HepG2 (cell line): ENCODE measurements at regions not wholly inside any gene's neighbourhood (a gene's known extent, or its start where the extent isn't known, plus 50 kb on each side); places are given as distances from the start of the nearest gene placed in this dataset.

Experiments
- ARNT2 ChIP-seq: sonication (generic); formaldehyde crosslinking; IDR thresholded peaks from 2 replicates; pipeline ENCODE4 v1.8.0; 2022; ENCODE audit warnings: mild to moderate bottlenecking, low read depth, missing genetic modification reagents, moderate library complexity
- BRD4 ChIP-seq: sonication (generic); formaldehyde crosslinking; IDR thresholded peaks from 2 replicates; pipeline ENCODE4 v1.4.0; 2020; ENCODE audit warnings: missing genetic modification reagents
- HOXA5 ChIP-seq: sonication (generic); formaldehyde crosslinking; IDR thresholded peaks from 2 replicates; pipeline ENCODE4 v1.4.0; 2020; ENCODE audit warnings: missing genetic modification reagents
- MBD4 ChIP-seq: IDR thresholded peaks from 2 replicates; pipeline ENCODE4 v1.6.1; 2012; ENCODE audit warnings: low read length, inconsistent platforms, borderline replicate concordance
- MZF1 ChIP-seq: sonication (generic); formaldehyde crosslinking; IDR thresholded peaks from 2 replicates; pipeline ENCODE4 v1.8.1; 2023; ENCODE audit warnings: mild to moderate bottlenecking, missing genetic modification reagents, borderline replicate concordance
- NR2C2 ChIP-seq: sonication (generic); formaldehyde crosslinking; IDR thresholded peaks from 2 replicates; pipeline ENCODE4 v1.4.0; 2020; ENCODE audit warnings: missing genetic modification reagents, mild to moderate bottlenecking, moderate library complexity, borderline replicate concordance
- PCBP2 ChIP-seq: fragments of 200-400 bp; formaldehyde crosslinking; optimal IDR thresholded peaks from 2 replicates; pipeline ENCODE3; 2018; ENCODE audit warnings: low read length, low read depth; ENCODE audit not compliant: poor library complexity, severe bottlenecking
- TFE3 ChIP-seq: IDR thresholded peaks from 2 replicates; pipeline ENCODE4 v1.6.1; 2016
- ZBTB26 ChIP-seq: IDR thresholded peaks from 2 replicates; pipeline ENCODE4 v1.6.1; 2016; ENCODE audit warnings: missing compliant biosample characterization, missing genetic modification reagents, borderline replicate concordance
- ZNF30 ChIP-seq: sonication (generic); formaldehyde crosslinking; IDR thresholded peaks from 2 replicates; pipeline ENCODE4 v1.5.0; 2020; ENCODE audit warnings: mild to moderate bottlenecking, missing genetic modification reagents
- ZNF44 ChIP-seq: sonication (generic); formaldehyde crosslinking; IDR thresholded peaks from 2 replicates; pipeline ENCODE4 v1.5.1; 2020; ENCODE audit warnings: mild to moderate bottlenecking, missing genetic modification reagents
- ZNF570 ChIP-seq: sonication (generic); formaldehyde crosslinking; IDR thresholded peaks from 2 replicates; pipeline ENCODE4 v1.4.0; 2020; ENCODE audit warnings: mild to moderate bottlenecking, missing genetic modification reagents, borderline replicate concordance
- TF ChIP-seq, protein P1 (sequence below): sonication (generic); formaldehyde crosslinking; IDR thresholded peaks from 2 replicates; pipeline ENCODE4 v1.4.0; 2020; ENCODE audit warnings: missing genetic modification reagents, borderline replicate concordance
- TF ChIP-seq, protein P2 (sequence below): sonication (generic); formaldehyde crosslinking; IDR thresholded peaks from 2 replicates; pipeline ENCODE4 v1.4.0; 2020; ENCODE audit warnings: mild to moderate bottlenecking, missing genetic modification reagents
- TF ChIP-seq, protein P3 (sequence below): sonication (generic); formaldehyde crosslinking; IDR thresholded peaks from 2 replicates; pipeline ENCODE4 v1.4.0; 2020; ENCODE audit warnings: missing genetic modification reagents

DNA sequence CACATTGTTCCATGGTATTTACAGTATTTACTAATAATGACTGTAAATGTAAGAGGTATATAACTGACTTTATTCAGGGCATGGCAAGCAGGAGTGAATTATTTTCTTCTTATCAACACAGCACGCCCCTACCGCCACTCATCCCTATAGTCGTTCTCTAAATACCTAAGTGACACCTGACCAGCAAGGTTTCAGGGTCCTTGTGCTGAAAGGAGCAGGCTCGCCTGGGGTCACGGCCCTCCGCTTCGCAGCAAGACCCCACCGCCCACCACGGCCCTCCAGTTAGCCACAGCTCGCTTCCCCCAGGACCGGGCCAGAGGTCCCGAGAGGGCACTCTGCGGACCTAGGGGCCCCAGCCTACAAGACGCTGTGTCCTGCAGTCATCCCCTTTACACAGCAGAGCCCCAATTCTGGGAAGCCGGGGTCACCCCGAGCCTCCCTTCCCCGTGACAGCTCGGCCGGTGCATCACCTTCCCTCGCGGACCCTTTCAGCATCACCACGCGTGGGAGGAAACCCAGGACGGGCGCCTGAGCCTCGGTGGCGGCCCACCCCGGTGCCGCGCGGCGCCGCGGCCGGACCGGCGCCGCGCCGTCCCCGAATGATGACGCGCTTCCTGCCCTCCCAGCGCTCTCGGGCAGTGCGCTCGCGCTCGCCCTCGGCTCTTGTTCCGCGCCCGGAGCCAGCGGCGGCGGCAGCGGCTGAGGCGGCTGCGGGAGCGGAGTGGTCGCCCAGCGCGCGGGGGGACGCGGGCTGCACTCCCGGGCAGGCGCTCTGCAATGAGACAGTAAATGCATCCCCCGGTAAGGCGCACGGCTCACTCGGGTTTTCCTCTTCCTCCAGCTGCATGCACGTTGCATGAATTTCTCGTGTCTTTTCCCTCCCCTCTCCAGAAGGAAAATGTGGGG lies 225.1 kb upstream of the C2CD4B start, which contains the start of gene TLN2 (continued):
- TF ChIP-seq ZNF30 (CRISPR knock-in tag) (no peak), BRD4 (CRISPR knock-in tag) (0 out of 2 replicates have a peak, but pooled peaks have one; percentile 60), PCBP2 (no peak), TFE3 (CRISPR knock-in tag) (0 out of 2 replicates have a peak, but pooled peaks have one; percentile 20), ZNF44 (CRISPR knock-in tag) (no peak), MBD4 (no peak), ZNF570 (no peak), HOXA5 (CRISPR knock-in tag) (peak; percentile 48; the same call in 1 of the 2 replicates), NR2C2 (CRISPR knock-in tag) (peak; percentile 45), ZBTB26 (peak; percentile 26; the same call in 1 of the 2 replicates), ARNT2 (CRISPR knock-in tag) (peak; percentile 80), MZF1 (CRISPR knock-in tag) (no peak)
- TF ChIP-seq, protein P1, sequence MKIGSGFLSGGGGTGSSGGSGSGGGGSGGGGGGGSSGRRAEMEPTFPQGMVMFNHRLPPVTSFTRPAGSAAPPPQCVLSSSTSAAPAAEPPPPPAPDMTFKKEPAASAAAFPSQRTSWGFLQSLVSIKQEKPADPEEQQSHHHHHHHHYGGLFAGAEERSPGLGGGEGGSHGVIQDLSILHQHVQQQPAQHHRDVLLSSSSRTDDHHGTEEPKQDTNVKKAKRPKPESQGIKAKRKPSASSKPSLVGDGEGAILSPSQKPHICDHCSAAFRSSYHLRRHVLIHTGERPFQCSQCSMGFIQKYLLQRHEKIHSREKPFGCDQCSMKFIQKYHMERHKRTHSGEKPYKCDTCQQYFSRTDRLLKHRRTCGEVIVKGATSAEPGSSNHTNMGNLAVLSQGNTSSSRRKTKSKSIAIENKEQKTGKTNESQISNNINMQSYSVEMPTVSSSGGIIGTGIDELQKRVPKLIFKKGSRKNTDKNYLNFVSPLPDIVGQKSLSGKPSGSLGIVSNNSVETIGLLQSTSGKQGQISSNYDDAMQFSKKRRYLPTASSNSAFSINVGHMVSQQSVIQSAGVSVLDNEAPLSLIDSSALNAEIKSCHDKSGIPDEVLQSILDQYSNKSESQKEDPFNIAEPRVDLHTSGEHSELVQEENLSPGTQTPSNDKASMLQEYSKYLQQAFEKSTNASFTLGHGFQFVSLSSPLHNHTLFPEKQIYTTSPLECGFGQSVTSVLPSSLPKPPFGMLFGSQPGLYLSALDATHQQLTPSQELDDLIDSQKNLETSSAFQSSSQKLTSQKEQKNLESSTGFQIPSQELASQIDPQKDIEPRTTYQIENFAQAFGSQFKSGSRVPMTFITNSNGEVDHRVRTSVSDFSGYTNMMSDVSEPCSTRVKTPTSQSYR (CRISPR knock-in tag), result no peak
- TF ChIP-seq, protein P2, sequence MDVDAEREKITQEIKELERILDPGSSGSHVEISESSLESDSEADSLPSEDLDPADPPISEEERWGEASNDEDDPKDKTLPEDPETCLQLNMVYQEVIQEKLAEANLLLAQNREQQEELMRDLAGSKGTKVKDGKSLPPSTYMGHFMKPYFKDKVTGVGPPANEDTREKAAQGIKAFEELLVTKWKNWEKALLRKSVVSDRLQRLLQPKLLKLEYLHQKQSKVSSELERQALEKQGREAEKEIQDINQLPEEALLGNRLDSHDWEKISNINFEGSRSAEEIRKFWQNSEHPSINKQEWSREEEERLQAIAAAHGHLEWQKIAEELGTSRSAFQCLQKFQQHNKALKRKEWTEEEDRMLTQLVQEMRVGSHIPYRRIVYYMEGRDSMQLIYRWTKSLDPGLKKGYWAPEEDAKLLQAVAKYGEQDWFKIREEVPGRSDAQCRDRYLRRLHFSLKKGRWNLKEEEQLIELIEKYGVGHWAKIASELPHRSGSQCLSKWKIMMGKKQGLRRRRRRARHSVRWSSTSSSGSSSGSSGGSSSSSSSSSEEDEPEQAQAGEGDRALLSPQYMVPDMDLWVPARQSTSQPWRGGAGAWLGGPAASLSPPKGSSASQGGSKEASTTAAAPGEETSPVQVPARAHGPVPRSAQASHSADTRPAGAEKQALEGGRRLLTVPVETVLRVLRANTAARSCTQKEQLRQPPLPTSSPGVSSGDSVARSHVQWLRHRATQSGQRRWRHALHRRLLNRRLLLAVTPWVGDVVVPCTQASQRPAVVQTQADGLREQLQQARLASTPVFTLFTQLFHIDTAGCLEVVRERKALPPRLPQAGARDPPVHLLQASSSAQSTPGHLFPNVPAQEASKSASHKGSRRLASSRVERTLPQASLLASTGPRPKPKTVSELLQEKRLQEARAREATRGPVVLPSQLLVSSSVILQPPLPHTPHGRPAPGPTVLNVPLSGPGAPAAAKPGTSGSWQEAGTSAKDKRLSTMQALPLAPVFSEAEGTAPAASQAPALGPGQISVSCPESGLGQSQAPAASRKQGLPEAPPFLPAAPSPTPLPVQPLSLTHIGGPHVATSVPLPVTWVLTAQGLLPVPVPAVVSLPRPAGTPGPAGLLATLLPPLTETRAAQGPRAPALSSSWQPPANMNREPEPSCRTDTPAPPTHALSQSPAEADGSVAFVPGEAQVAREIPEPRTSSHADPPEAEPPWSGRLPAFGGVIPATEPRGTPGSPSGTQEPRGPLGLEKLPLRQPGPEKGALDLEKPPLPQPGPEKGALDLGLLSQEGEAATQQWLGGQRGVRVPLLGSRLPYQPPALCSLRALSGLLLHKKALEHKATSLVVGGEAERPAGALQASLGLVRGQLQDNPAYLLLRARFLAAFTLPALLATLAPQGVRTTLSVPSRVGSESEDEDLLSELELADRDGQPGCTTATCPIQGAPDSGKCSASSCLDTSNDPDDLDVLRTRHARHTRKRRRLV, result 0 out of 2 replicates have a peak, but pooled peaks have one; percentile 8
- TF ChIP-seq, protein P3, sequence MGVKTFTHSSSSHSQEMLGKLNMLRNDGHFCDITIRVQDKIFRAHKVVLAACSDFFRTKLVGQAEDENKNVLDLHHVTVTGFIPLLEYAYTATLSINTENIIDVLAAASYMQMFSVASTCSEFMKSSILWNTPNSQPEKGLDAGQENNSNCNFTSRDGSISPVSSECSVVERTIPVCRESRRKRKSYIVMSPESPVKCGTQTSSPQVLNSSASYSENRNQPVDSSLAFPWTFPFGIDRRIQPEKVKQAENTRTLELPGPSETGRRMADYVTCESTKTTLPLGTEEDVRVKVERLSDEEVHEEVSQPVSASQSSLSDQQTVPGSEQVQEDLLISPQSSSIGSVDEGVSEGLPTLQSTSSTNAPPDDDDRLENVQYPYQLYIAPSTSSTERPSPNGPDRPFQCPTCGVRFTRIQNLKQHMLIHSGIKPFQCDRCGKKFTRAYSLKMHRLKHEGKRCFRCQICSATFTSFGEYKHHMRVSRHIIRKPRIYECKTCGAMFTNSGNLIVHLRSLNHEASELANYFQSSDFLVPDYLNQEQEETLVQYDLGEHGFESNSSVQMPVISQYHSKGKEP (CRISPR knock-in tag), result 0 out of 2 replicates have a peak, but pooled peaks have one; percentile 25
